HG02642 (cell line): ENCODE measurements at regions not wholly inside any gene's neighbourhood (a gene's known extent, or its start where the extent isn't known, plus 50 kb on each side); places are given as distances from the start of the nearest gene placed in this dataset.
"Not testable (repeated sequence)": the region's sequence is repeated elsewhere in the genome, so short reads cannot be mapped to it uniquely, and the experiment has no call there.

ENCODE experiments used
- ATAC-seq: cut with Tn5 transposase; IDR thresholded peaks from one replicate; pipeline ENCODE4 v1.9.1; 2021; ENCODE audit warnings: mild to moderate bottlenecking; ENCODE audit not compliant: unreplicated experiment, poor library complexity

GRCh38 chr7:89761173-89761572, 393.1 kb upstream of the STEAP1 start:
- ATAC-seq: no peak

GRCh38 chr7:89770161-89770560, 384.1 kb upstream of the STEAP1 start:
- no peak for ATAC-seq

GRCh38 chr7:89771003-89771636, 383.1 kb upstream of the STEAP1 start:
- no peak for ATAC-seq

GRCh38 chr7:89772276-89772675, 382.0 kb upstream of the STEAP1 start:
- ATAC-seq: no peak

GRCh38 chr7:89773611-89774010, 380.7 kb upstream of the STEAP1 start:
- ATAC-seq: no peak

GRCh38 chr7:89775459-89775858, 378.8 kb upstream of the STEAP1 start:
- ATAC-seq: no peak

GRCh38 chr7:89776980-89777379, 377.3 kb upstream of the STEAP1 start:
- no peak for ATAC-seq

- no peak for ATAC-seq
Measured at GRCh38 chr7:89777499-89777898, 376.8 kb upstream of the STEAP1 start.

- ATAC-seq: no peak
Measured at GRCh38 chr7:89780291-89780690, 374.0 kb upstream of the STEAP1 start.

GRCh38 chr7:89796481-89796880, 357.8 kb upstream of the STEAP1 start:
- no peak for ATAC-seq

GRCh38 chr7:89797965-89798598, 356.2 kb upstream of the STEAP1 start:
- ATAC-seq: no peak

- ATAC-seq: no peak
Measured at GRCh38 chr7:89798599-89798996, 355.7 kb upstream of the STEAP1 start.

GRCh38 chr7:89800761-89801160, 353.5 kb upstream of the STEAP1 start:
- ATAC-seq: no peak

GRCh38 chr7:89809291-89809690, 345.0 kb upstream of the STEAP1 start:
- no peak for ATAC-seq

- ATAC-seq: no peak
Measured at GRCh38 chr7:89813081-89813480, 341.2 kb upstream of the STEAP1 start.

GRCh38 chr7:89826121-89826520, 328.1 kb upstream of the STEAP1 start:
- ATAC-seq: no peak

GRCh38 chr7:89826557-89826956, 327.7 kb upstream of the STEAP1 start:
- ATAC-seq: no peak

- ATAC-seq: no peak
Measured at GRCh38 chr7:89837515-89837914, 316.8 kb upstream of the STEAP1 start.

GRCh38 chr7:89839329-89839728, 314.9 kb upstream of the STEAP1 start:
- no peak for ATAC-seq

GRCh38 chr7:89845952-89846351, 308.3 kb upstream of the STEAP1 start:
- no peak for ATAC-seq

- ATAC-seq: no peak
Measured at GRCh38 chr7:89849052-89849451, 305.2 kb upstream of the STEAP1 start.

- ATAC-seq: not testable (repeated sequence)
Measured at GRCh38 chr7:89857053-89857452, 297.2 kb upstream of the STEAP1 start.
